NCI-H146 treated with DMSO at 0.1 percent for 48 hours (cell line): ENCODE measurements at regions not wholly inside any gene's neighbourhood (a gene's known extent, or its start where the extent isn't known, plus 50 kb on each side); places are given as distances from the start of the nearest gene placed in this dataset.
"Not testable (repeated sequence)": the region's sequence is repeated elsewhere in the genome, so short reads cannot be mapped to it uniquely, and the experiment has no call there.

Experiments used
- DNase-seq: peaks from one replicate; lab custom pipeline; 2025; ENCODE audit not compliant: unreplicated experiment; lab: John Stamatoyannopoulos, UW

DNA sequence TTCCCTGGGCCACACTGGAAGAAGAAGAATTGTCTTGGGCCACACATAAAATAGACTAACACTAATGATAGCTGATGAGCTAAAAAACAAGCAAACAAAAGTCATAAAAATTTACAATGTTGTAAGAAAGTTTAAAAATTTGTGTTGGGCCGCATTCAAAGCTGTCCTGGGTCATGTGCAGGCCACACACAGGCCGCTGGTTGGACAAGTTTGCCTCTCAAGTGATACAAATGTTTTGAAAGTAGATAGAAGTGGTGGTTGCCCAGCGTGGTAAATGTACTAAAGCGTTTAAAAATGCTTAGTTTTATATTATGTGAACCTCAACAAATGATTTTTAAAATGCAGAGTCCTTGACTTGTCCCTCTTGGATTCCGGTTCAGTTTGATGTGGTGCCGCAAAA lies 94.9 kb upstream of the TBCA start:
- no peak for DNase-seq

DNA sequence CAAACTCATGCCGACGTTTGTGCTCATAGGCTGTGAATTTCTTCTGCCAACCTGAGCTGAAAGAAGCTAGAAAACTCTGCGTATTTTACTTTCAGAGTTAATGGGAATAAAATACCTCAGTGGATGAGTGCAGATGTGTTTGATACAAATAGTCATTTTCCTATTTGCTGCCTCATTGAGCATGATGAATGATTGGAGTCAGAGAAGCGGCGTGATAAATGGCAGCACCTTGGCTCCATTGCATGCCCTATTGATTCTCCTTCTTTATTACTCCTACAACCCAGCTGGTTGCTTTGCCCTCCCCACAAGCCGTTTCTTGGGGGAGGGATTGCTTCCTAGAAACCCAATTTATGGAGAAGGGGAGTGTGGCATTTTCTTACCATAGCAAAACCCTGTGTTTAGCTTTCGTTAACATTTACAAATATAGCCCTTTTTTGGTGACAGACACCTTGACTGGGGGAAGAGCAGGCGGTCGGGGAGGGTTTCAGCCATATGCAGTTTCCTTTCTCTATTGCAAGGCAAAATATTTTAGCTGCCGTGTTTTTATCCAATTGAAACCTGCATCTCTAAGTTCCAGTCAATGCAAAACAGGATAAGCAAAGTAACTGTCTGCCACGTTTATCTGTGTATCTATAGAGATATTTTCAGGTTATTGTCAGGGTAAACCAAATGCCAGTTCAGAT lies 93.1 kb upstream of the TBCA start:
- DNase-seq: peak; percentile 87

DNA sequence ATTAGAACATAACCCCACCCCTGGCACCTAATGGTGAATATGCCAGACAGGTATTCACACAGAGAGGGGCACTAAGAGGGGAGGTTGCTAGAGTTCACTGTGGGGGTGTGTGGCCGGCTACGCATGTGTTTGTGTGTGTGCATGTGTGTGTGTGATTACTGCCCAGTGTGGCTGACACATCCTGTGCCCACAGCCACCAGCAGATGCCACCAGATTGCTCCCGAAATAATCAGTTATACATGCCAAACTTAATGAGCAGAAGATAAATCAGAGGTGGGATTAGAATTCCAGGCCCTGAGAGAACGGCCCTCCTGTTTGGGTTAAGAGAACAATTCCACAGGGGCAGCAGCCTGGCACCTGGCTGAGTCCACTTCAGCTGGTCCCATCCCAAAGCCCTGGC lies 91.8 kb upstream of the TBCA start:
- no peak for DNase-seq

DNA sequence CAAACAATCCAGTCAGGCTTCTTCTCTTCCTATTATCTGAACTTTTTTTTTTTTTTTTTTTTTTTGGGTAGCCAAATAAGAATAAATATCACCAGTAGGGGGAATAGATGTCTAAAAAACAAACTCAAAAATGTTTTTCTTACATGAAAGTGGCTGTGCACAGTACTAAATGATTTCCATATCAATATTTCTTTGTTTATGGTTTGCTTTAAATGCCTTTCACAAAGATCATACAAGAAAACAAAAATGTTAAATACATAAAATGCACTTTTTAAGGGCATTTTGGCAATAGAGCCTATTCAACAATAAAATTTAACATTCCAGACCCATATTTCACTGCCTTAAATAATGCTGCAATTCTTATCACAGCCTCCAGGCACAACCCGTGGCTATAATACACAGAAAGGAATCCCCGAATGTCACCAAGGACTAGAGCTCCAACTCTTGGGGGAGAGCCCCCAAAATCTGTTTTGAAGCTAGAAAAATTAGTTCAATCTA lies 91.1 kb upstream of the TBCA start:
- DNase-seq: no peak

DNA sequence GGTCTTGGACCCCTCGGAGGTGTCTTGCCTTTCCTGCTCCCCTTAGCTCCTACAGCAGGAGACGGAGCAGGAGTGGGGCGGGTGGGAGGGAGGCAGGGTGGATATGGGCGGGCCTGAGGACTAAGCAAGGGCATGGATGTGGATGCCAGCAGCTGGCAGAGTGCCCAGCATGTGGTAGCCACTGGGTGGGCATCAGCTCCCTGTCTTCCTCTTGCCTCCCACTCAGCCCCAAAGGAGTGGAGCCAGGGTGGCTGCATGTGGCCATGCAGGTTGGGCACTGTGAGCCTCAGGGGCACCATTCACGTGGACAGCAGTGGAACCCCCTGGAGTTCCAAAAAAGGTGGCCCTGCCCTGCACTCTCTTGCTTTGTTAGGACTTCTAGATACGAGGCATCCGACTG lies 90.1 kb upstream of the TBCA start:
- DNase-seq: no peak

DNA sequence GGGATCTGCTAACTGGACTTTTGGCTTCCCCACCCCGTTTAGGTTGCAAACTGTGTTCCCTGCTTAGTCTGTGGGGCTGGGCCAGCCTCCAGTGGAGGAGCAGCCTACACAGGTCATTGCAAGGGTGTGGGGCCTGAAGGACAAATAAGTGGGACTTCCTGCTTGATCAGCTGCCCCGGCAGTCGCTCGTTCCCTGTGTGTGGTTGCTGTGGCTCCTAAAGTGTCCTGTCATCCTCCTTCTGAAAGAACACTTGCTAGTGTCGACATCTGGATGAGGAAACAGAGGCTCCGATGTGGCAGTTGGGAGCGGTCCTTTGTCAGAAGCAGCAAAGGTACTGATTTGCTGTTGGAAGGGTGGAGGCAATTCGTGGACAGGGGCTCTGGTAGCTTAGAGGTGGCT lies 88.9 kb upstream of the TBCA start:
- DNase-seq: no peak

DNA sequence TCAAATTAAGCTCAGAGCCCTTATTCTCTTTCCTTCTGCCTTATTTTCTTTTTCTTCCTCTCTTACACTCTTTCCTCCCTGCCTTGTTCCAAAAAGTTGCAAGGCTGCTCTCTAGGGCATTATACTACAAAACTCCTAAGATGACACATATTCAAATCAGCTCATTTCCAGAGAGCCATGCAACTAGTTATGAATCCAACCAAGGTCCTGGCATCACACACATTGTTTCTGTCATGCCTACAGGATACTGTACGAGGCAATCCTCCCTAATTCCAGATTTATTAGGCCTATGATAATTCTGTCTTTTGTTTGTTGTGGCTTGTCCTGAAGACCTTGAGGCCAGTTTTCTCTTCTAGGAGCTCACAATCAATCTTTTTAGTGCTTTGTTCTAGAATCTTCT lies 87.0 kb upstream of the TBCA start:
- DNase-seq: no peak

DNA sequence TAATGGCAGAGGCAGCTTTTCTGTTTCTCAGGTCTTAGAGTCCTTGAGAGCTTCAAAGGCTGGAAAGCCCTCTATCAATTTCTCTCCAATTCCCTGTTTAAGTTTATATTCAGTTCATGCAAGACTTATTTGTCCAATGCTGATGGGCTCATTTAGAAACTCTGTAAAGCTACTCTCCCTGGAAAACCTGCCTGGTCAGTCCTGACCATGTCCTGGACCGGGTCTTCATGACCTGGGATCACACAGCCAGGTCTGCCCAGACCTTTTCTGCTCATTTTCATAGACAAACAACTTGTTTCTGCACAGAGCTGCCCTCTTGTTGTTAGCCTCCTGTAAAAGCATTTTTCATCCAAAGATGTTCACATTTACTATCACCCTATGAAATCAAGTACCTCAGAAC lies 85.4 kb upstream of the TBCA start:
- no peak for DNase-seq

DNA sequence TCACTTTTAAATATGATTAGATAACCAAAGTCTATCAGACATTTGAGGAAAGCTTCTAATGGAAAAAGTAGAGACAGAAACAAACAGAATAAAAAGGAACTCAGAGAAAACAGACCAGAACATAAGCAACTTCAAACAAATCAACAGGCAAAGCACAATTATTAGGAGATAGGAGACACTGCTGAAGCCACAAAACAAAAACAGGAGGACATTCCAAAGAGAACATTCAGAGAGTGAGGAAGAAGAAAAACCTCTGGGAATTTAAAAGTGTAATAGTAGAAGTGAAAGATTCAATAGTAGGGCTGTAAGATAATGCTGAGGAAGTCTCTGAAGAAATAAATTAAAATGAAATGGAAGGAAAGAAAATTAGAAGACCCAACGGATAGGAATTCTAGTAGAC lies 83.2 kb upstream of the TBCA start:
- no peak for DNase-seq

DNA sequence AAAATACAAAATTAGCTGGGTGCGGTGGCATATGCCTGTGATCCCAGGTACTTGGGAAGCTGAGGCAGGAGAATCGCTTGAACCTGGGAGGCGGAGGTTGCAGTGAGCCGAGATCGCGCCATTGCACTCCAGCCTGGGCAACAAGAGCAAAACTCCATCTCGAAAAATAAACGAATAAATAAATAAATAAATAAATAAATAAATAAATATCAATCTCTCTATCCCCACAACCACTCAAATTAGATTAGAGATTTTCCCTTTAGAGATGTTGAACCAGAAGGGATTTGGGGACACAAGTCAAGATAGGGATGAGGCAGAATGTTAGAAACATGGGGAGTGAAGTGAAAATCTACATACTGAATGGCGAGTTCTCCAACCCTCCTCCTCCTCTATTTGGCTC lies 82.5 kb upstream of the TBCA start:
- not testable (repeated sequence) for DNase-seq

DNA sequence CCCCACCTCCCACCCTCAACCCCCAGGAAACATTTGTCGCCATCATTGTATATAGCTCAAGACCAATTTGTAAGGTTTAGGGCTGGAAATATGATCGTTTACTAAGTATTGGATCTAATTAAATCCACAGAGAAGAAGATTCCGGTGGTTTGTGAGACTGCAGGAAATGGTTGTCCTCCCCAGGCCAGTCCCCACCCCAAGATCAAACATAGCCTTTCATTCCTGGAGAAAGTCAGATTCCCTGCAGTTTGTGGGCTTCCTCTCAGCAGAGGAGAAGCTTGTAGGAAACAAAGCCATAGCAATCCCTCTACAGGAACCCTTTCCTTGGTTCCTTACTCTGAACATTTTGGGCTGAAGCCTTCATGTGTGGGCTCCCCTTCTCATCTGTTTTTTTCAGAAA lies 79.2 kb upstream of the TBCA start:
- DNase-seq: no peak

DNA sequence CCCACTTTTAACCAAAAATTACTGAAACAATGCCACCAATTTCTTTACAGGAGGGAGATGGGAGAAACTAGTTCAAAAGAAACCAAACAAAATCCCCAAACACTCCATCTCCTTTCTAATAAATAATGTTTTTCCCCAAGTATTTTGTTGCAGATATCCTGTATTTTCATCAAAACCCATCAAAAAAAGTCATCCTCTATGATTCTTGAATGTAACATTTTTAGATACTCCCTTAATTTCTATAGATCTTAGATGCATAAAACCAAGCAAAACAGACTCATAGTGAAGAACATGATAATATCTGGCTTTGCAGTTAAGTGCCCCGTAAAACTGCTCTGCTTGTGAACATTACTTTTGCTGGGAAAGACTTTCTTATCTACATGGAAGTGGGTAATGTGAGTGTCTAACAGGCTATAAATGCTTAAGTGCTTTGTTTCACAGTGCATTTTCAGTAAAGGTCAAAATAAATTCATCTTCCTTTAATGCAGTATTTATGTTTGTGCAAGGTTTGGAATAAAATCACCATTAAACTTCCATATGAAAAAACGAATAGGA lies 77.3 kb upstream of the TBCA start:
- DNase-seq: no peak

DNA sequence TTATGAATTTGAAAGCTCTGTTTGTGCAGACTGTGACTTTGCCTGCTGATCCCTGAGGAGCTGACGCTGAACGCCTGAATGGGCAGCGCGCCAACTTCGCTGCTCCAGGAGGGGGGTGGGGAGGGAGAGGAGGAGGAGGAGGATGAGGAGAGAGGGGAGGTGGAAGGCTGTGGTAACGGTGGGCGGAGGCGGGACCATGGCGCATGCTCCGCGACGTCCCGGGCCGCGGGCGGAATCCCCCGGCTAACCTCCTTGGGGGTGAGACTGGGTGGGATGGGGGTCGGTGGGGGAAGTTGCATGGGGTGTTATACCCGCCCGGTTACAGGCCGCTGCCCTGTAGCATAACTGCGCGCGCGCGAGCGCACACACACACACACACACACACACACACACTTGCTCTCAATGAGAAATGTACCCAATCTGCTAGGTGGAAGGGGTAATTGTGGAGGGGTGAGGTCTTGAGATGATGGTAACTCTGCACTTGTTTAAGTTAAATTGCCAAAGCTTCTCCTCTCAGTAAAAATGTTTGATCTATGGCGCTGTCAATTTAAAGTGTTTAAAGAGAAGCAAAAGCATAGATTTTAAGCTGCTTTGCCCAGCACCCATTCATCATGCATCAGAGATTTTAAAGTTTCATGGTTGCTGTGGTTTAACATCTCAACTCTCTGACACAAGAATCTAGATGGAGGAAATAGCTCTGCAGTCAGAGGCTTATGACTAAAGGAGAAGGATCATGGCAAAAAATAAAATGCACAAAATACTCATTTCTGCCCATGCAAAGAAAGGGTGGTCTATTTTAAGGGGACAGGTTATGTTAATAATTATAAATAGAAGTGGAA lies 76.6 kb upstream of the TBCA start:
- no peak for DNase-seq

DNA sequence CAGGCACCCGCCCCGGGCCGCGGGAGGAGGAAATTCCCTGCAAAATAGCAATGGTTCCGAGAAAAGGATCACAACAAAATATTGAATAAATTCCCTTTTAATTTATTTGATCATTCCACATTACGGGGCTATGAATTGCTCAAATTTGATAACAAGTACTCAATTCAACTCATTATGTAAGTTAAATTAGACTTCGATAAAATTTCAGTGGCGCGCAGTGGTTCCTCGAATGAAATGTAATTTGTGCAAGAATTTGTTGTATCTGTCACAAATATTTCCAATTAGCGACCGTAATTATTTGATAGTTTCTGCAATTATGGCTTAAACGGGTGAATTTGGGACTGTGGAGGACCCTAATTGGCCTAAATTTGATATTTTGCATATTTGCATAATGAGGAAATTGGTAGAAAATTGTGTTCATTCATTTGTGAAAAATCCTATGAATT lies 76.0 kb upstream of the TBCA start:
- no peak for DNase-seq

DNA sequence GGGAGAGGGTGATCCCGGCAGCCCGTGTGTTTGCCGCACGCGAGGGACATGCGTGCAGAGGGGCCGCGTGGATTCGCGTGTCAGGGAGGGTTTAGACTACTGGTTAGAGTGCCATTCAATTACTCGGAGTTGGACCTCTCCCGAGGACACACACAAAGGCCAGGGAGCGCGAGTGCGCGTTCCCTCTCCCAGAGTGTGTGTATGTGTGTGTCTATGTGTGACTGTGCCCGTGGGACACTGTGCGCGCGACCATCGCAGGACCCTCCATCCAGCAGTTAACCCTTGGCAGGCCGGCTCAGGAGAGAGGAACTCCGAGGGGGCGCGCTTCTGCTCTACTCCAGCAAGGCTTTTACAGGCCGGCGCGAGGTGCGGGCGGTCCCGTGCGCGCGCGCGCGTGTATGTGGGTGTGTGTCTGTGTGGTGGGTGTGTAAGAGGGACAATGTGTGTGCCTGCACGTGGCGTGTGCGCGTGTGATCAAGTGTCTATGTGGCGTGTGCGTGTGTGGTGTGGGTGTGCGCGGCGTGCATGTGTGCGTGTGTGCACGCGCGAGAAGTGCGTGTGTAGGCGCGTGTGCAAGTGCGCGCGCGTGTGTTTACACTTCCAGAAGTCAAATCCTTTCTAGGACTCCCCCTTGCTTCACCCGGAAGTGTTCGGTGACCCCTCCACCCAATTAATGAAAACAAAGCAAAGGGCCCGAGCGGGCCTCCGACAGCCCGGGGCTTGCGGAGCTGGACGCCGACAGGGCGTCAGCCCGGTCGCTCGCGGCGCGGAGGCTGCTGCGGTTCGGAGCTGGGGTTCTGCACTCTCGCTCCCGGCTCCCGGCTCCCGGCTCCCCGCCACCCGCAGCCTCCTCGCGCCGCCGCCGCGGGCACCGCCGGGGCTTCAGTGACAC lies 75.3 kb upstream of the TBCA start:
- no peak for DNase-seq

DNA sequence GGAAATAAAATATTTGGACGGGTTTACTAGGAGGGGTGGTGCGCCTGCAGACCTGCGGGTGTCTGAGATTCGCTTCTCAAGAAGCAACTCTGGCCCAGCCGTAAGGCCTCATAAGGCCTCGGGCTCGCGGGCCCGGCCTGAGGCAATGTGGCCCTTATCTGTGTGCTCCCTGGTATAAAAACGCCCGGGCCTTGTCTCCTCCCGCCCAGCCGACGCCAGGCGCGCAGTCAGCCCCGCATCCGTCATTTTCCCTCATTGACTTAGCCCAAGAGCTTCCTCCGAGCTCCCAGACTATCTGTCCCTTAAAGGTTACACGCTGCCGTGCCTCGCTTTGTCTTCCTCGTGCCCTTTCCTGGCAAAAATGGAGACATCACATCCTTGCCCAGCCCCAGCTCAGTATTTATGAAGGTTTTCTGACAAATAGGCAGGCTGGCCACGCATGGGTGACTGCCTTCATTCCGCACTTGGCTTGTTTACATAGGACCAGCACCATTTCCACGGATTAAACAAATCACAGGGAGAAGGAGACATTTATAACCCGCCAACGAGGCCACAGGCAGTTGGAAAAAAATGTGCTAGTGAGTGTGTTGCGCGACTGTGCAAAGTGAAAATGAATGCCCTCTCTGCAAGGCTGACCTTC lies 74.5 kb upstream of the TBCA start:
- DNase-seq: no peak

DNA sequence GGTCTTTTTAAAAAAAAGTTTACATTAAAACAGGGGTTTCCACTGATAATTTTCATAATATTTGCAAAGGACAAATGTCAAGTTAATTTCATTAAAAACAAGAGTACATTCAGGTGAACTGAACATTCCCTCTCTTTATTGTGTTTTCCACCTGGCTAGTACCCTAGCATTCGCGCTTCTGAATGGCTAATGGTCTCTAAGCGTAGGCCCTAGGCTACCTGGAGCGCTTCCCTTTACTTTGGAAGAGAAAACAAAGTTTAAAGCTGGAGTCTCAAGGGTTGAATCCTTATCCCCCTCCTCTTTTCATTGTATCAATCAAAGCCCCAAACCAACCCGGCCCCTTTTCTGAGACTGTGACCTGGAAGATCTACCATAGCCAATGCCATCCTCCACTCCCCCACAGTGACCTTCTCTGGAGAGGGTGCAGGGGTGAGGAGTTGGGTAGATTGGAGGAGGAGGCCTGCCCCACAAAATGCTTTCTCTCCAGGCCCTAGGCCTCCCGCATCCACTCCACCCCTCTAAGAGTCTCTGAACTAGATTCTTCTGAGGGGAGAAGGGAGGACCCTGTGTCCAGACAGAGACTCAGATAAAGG lies 73.3 kb upstream of the TBCA start:
- DNase-seq: no peak

DNA sequence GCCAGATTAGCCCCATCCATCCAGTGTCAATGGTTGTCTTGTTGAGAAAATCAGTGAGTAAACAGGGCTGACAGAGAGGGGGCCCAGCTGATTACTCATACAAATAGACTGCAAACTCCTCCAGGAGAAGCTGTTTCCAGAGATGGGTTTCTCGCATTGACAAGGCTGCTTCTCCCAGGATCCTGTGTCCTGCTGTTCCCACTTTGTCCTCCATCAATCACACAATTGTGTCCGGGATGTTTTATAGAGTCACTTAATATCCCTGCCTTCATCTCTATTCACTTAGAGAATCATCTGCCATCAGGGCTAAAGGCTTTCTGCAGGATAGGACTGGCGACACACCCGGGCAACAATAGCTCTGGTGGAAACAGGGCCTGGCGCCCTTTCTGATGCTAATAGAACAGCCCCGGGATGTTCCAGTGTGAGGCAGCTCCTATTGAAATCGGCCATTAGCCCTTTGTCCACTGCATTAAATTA lies 71.7 kb upstream of the TBCA start:
- DNase-seq: peak; percentile 91

DNA sequence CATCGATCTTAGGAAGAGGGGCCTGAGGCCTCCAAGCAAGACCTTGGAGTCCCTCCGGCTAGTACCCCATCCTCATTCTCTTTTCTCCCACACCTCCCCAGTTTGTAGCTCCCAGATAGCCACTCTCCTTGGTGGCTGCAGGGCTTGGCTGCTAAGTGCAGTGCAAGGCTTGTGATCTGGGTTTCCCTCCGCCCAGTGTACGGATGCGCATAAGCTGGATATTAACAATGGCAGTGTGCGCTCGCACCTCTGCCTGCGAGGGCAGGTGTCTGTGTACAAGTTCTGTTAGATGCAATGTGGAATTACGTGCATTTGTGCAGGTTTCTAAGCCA lies 71.0 kb upstream of the TBCA start:
- no peak for DNase-seq

DNA sequence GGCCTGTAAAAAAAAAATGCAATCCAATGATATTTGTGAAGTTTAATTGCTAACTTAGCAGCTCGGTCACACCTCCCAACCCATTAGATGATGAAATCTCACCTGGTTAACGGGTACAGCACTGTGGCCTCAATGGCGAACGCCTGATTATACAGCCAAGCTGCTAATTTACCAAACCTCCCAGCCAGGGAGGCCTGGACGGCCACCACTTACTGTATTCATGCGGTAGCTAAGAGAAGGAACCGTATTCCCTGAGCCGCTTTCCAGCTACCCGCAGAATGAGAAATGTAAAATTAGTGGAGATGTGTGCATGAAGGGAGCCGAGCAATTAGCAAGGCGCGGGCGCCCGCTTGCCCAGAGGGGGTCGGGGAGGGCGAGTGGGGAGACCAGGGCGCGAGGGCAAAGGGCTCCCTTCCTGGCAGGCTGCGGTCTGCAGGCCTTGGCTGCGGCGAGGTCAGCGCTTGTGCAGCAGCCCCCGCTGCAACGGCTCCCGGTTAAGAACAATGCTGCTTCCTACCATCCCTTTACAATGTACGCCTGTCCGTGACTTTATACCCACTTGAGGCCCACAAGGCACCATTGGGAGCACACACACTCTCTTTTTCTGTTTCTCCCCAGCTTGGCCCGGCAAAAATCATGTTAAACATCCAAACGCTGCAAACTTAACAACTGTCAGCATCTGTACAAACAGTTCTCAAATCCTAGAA lies 70.4 kb upstream of the TBCA start:
- DNase-seq: no peak
